AG09319 (cell line): ENCODE measurements at regions not wholly inside any gene's neighbourhood (a gene's known extent, or its start where the extent isn't known, plus 50 kb on each side); places are given as distances from the start of the nearest gene placed in this dataset.
"Not testable (repeated sequence)": the region's sequence is repeated elsewhere in the genome, so short reads cannot be mapped to it uniquely, and the experiment has no call there.

Experiments used
- DNase-seq: peaks from one replicate; pipeline ENCODE4 v3.0.0-alpha.2; 2010; ENCODE audit warnings: low read depth; ENCODE audit errors: extremely low read depth
- TF ChIP-seq, protein P1 (sequence below): IDR thresholded peaks from 2 replicates; pipeline ENCODE4 v1.5.1; 2011; ENCODE audit warnings: low read depth, mild to moderate bottlenecking, inconsistent platforms, low read length, moderate library complexity

- DNase-seq = no peak
- TF ChIP-seq, protein P1, sequence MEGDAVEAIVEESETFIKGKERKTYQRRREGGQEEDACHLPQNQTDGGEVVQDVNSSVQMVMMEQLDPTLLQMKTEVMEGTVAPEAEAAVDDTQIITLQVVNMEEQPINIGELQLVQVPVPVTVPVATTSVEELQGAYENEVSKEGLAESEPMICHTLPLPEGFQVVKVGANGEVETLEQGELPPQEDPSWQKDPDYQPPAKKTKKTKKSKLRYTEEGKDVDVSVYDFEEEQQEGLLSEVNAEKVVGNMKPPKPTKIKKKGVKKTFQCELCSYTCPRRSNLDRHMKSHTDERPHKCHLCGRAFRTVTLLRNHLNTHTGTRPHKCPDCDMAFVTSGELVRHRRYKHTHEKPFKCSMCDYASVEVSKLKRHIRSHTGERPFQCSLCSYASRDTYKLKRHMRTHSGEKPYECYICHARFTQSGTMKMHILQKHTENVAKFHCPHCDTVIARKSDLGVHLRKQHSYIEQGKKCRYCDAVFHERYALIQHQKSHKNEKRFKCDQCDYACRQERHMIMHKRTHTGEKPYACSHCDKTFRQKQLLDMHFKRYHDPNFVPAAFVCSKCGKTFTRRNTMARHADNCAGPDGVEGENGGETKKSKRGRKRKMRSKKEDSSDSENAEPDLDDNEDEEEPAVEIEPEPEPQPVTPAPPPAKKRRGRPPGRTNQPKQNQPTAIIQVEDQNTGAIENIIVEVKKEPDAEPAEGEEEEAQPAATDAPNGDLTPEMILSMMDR = no peak
Measured at GRCh38 chr9:761793-762560, 79.5 kb upstream of the DMRT1 start.

DNA sequence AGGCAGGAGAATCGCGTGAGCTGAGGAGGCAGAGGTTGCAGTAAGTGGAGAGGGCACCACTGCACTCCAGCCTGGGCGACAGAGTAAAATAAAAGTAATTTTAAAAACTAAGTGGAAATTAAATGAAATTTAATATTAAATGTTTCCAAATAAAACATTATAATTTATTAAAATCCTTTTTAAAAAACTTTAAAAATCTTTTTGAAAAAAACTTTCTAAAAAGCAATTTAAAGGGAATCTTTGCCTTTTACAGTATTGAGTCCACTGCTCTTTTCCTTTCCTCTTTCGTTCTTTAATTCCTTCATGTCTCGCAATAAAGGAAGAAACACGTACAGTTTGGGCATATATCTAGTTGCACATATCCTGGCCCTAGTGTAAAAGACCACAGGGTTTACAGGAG is 77.8 kb upstream of the DMRT1 start:
- DNase-seq = no peak
- TF ChIP-seq, protein P1 = no peak

- TF ChIP-seq, protein P1 = peak; percentile 95
- peak; percentile 53 for DNase-seq
Measured at GRCh38 chr9:764105-764524, 77.4 kb upstream of the DMRT1 start.

DNA sequence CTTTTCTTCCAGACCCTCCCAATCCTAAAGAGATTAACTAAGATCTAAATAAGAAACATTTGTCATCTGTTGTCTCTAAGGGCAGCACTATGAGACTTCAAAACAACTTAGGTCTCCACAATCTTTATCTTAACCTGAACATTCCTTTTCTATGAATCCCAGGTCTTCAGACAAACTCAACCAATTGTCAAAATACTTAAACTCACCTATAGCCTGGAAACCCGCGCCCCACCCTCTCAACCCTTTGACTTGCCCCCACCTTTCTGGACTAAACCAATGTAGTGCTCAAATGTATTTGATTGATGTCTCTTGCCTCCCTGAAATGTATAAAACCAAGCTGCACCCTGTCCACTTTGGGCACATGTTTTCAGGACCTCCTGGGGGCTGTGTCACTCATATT is 76.5 kb upstream of the DMRT1 start:
- TF ChIP-seq, protein P1 = no peak
- no peak for DNase-seq

GRCh38 chr9:767061-767561 is 74.4 kb upstream of the DMRT1 start:
- DNase-seq = not testable (repeated sequence)

- DNase-seq = no peak
- TF ChIP-seq, protein P1 = no peak
Measured at GRCh38 chr9:776086-776485, 65.4 kb upstream of the DMRT1 start.

DNA sequence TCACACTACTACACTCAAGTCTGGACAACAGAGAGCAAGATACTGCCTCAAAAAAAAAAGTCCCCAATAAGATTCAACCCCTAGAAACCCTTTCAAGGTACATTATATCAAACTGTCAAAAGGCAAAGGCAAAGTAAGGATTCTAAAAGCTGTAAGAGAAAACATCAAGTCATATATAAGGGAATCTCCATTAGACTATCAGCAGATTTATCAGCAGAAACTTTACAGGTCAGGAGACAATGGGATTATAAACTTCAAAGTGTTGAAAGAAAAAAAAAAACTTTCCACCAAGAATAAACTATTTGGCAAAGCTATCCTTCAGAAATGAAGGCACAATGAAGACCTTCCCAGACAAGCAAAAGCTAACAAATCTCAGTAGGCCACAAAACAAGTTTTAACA is 63.5 kb upstream of the DMRT1 start:
- TF ChIP-seq, protein P1 = no peak
- DNase-seq = no peak

GRCh38 chr9:784202-784601 is 57.3 kb upstream of the DMRT1 start:
- TF ChIP-seq, protein P1 = no peak

More at GRCh38 chr9:784202-784601, 57.3 kb upstream of the DMRT1 start:
- DNase-seq = no peak
